Sigmoid colon (tissue), 6 donors: ENCODE measurements at regions not wholly inside any gene's neighbourhood (a gene's known extent, or its start where the extent isn't known, plus 50 kb on each side); places are given as distances from the start of the nearest gene placed in this dataset.

ENCODE experiments used
- DNase-seq: peaks from one replicate; pipeline ENCODE4 v3.0.0-alpha.2; 2019
- H3K27ac ChIP-seq, 4 donors: fragments of 200-600 bp; sonication (generic); one replicate each; pipeline ENCODE4 v1.5.1; 2016 to 2019; ENCODE audit warnings: mild to moderate bottlenecking in 1 of 4
- H3K27me3 ChIP-seq, 3 donors: fragments of 200-600 bp; sonication (generic); one replicate each; pipeline ENCODE4 v1.5.1; 2019; ENCODE audit warnings: mild to moderate bottlenecking in 1 of 3
- H3K36me3 ChIP-seq, 4 donors: fragments of 200-600 bp; sonication (generic); one replicate each; pipeline ENCODE4 v1.5.1; 2016 to 2019
- H3K4me1 ChIP-seq, 4 donors: fragments of 200-600 bp; sonication (generic); one replicate each; pipeline ENCODE4 v1.5.1; 2017 to 2019
- H3K4me3 ChIP-seq, 4 donors: fragments of 200-600 bp; sonication (generic); one replicate each; pipeline ENCODE4 v1.5.1; 2017 to 2019; ENCODE audit warnings: mild to moderate bottlenecking in 2 of 4, moderate library complexity in 1 of 4
- H3K9me3 ChIP-seq, 4 donors: fragments of 200-600 bp in 3 of 4; sonication (generic) in 3 of 4; one replicate each; pipeline versions ENCODE4 v1.5.1 to v1.6.1; 2013 to 2019
- CTCF ChIP-seq, 4 experiments: fragments of 450-650 bp in 3 of 4; fragments of 200-600 bp in 1 of 4; IDR thresholded peaks; one replicate each; pipeline ENCODE4 v1.5.1; 2016 to 2019; ENCODE audit warnings: antibody characterized with exemption in 4 of 4, mild to moderate bottlenecking in 3 of 4, moderate library complexity in 2 of 4
- EP300 ChIP-seq, 4 donors: sonication (generic); formaldehyde crosslinking; IDR thresholded peaks; one replicate each; pipeline ENCODE4 v1.6.1; 2017; ENCODE audit warnings: antibody characterized with exemption in 4 of 4
- POLR2A ChIP-seq, 2 donors: fragments of 450-650 bp; IDR thresholded peaks; one replicate each; pipeline ENCODE4 v1.6.1; 2016; ENCODE audit warnings: antibody characterized with exemption in 2 of 2, mild to moderate bottlenecking in 2 of 2, moderate library complexity in 2 of 2
- POLR2AphosphoS5 ChIP-seq, 4 donors: sonication (generic); formaldehyde crosslinking; IDR thresholded peaks; one replicate each; pipeline ENCODE4 v1.6.1; 2017; ENCODE audit warnings: antibody characterized with exemption in 4 of 4
- WGBS, 2 donors: extraction: QIAGEN DNeasy Blood & Tissue Kit; methylation state at CpG; one replicate each; pipeline ENCODE4 v1.1.7; 2013; 5-methylcytosine and 5-hydroxymethylcytosine counted together
- intact Hi-C: fragments of 100-400 bp; cut with DNase I; formaldehyde crosslinking; loops from one replicate; pipeline ENCODE4 v1.15.1; 2023
- donor health status: healthy with polysubstance abuse.
- donor health status: healthy.

- Histone ChIP-seq H3K36me3 (no peaks in the 10 kb centered on the region), H3K27ac (no peak overlapping the region), H3K4me1 (no peaks in the 10 kb centered on the region), H3K9me3 (no peaks in the 10 kb centered on the region), H3K27me3 (no peaks in the 10 kb centered on the region), H3K4me3 (no peak overlapping the region)
- peak; percentile 67 for DNase-seq
- WGBS, 2 donors, result 75 to 85% methylated on average over 4 of the region's 4 CpGs
- TF ChIP-seq POLR2A (IDR thresholded peaks at IDR 0.05), result no peak
- no peak for TF ChIP-seq CTCF (IDR thresholded peaks at IDR 0.05)
- no peak for TF ChIP-seq EP300 (IDR thresholded peaks at IDR 0.05)
- TF ChIP-seq POLR2AphosphoS5 (IDR thresholded peaks at IDR 0.05), result no peak
- intact Hi-C loops, result no loop called here
Observed at GRCh38 chr10:20624642-20625041, 272.5 kb downstream of the NEBL start.

- H3K36me3 ChIP-seq, result no peaks in the 10 kb centered on the region
- H3K9me3 ChIP-seq, result no peaks in the 10 kb centered on the region
- H3K27ac ChIP-seq, result no peak overlapping the region
- intact Hi-C loops, result no loop called here
- H3K27me3 ChIP-seq, result no peaks in the 10 kb centered on the region
- no peak for DNase-seq
- no peak overlapping the region for H3K4me3 ChIP-seq
- no peak for TF ChIP-seq EP300 (IDR thresholded peaks at IDR 0.05)
- TF ChIP-seq POLR2AphosphoS5 (IDR thresholded peaks at IDR 0.05), result no peak
- no peak for TF ChIP-seq POLR2A (IDR thresholded peaks at IDR 0.05)
- TF ChIP-seq CTCF (IDR thresholded peaks at IDR 0.05), result no peak
- H3K4me1 ChIP-seq, result no peaks in the 10 kb centered on the region
Observed at GRCh38 chr10:20623546-20623945, 273.6 kb downstream of the NEBL start.

- intact Hi-C loops, result no loop called here
- Histone ChIP-seq H3K36me3 (no peaks in the 10 kb centered on the region), H3K27me3 (no peaks in the 10 kb centered on the region), H3K4me3 (no peak overlapping the region), H3K27ac (no peak overlapping the region), H3K4me1 (no peaks in the 10 kb centered on the region), H3K9me3 (no peaks in the 10 kb centered on the region)
- DNase-seq, result no peak
- TF ChIP-seq POLR2A (IDR thresholded peaks at IDR 0.05) (no peak), POLR2AphosphoS5 (IDR thresholded peaks at IDR 0.05) (no peak), CTCF (IDR thresholded peaks at IDR 0.05) (no peak), EP300 (IDR thresholded peaks at IDR 0.05) (no peak)
- 7 to 31% methylated on average over 6 of the region's 6 CpGs for WGBS, 2 donors
Observed at GRCh38 chr10:20622531-20623211, 274.4 kb downstream of the NEBL start.

GRCh38 chr10:20620981-20621380, 276.1 kb downstream of the NEBL start:
- Histone ChIP-seq H3K4me3 (no peak overlapping the region), H3K27ac (no peak overlapping the region), H3K4me1 (no peaks in the 10 kb centered on the region), H3K36me3 (no peaks in the 10 kb centered on the region), H3K27me3 (no peaks in the 10 kb centered on the region), H3K9me3 (no peaks in the 10 kb centered on the region)
- TF ChIP-seq POLR2A (IDR thresholded peaks at IDR 0.05), result no peak
- TF ChIP-seq CTCF (IDR thresholded peaks at IDR 0.05), result no peak
- intact Hi-C loops, result no loop called here
- WGBS, 2 donors, result 87 to 92% methylated on average over 2 of the region's 2 CpGs
- DNase-seq, result no peak

GRCh38 chr10:20618011-20618547, 279.0 kb downstream of the NEBL start:
- no peak overlapping the region for H3K27ac ChIP-seq
- H3K36me3 ChIP-seq, result no peaks in the 10 kb centered on the region
- no peak overlapping the region for H3K4me3 ChIP-seq
- intact Hi-C loops, result no loop called here
- no peaks in the 10 kb centered on the region for H3K27me3 ChIP-seq
- DNase-seq, result no peak
- TF ChIP-seq POLR2A (IDR thresholded peaks at IDR 0.05), result no peak
- no peaks in the 10 kb centered on the region for H3K4me1 ChIP-seq
- 83 to 88% methylated on average over 3 of the region's 3 CpGs for WGBS, 2 donors
- H3K9me3 ChIP-seq, result no peaks in the 10 kb centered on the region
